Smooth muscle cell (in vitro differentiated cells): ENCODE measurements at regions not wholly inside any gene's neighbourhood (a gene's known extent, or its start where the extent isn't known, plus 50 kb on each side); places are given as distances from the start of the nearest gene placed in this dataset.

Experiments used
- DNase-seq: peaks from one replicate; lab custom pipeline; 2025; ENCODE audit not compliant: unreplicated experiment; lab: John Stamatoyannopoulos, UW
- H2AFZ ChIP-seq: fragments of 200-600 bp; sonication (generic); 2 replicates; pipeline ENCODE4 v1.6.0; 2016; ENCODE audit warnings: antibody characterized with exemption, low read depth, mild to moderate bottlenecking
- H3F3A ChIP-seq: fragments of 200-600 bp; sonication (generic); 2 replicates; pipeline ENCODE4 v1.6.0; 2017; ENCODE audit warnings: antibody characterized with exemption, low read depth
- H3K27ac ChIP-seq: fragments of 200-600 bp; sonication (generic); 2 replicates; pipeline ENCODE4 v1.5.1; 2016; ENCODE audit warnings: low read depth, mild to moderate bottlenecking
- H3K27me3 ChIP-seq: fragments of 200-600 bp; sonication (generic); 2 replicates; pipeline ENCODE4 v1.6.1; 2016; ENCODE audit warnings: low read depth, mild to moderate bottlenecking
- H3K36me3 ChIP-seq: fragments of 200-600 bp; sonication (generic); 2 replicates; pipeline ENCODE4 v1.5.1; 2016; ENCODE audit warnings: low read depth
- H3K4me1 ChIP-seq: fragments of 200-600 bp; sonication (generic); 2 replicates; pipeline ENCODE4 v1.5.1; 2016; ENCODE audit warnings: low read depth
- H3K4me2 ChIP-seq: fragments of 200-600 bp; sonication (generic); 2 replicates; pipeline ENCODE4 v1.6.0; 2016; ENCODE audit warnings: mild to moderate bottlenecking
- H3K4me3 ChIP-seq: fragments of 200-600 bp; sonication (generic); 2 replicates; pipeline ENCODE4 v1.5.1; 2016; ENCODE audit warnings: mild to moderate bottlenecking
- H3K79me2 ChIP-seq: fragments of 200-600 bp; sonication (generic); 2 replicates; pipeline ENCODE4 v1.6.0; 2016; ENCODE audit warnings: low read depth, mild to moderate bottlenecking
- H3K9ac ChIP-seq: fragments of 200-600 bp; sonication (generic); 2 replicates; pipeline ENCODE4 v1.6.0; 2016; ENCODE audit warnings: low read depth
- H3K9me3 ChIP-seq: fragments of 200-600 bp; sonication (generic); replicated peaks from 2 replicates; pipeline ENCODE4 v1.5.1; 2016; ENCODE audit warnings: low read depth
- H4K20me1 ChIP-seq: fragments of 200-600 bp; sonication (generic); 2 replicates; pipeline ENCODE4 v1.6.0; 2016; ENCODE audit warnings: low read depth
- CTCF ChIP-seq: fragments of 200-600 bp; sonication (generic); IDR thresholded peaks from 2 replicates; pipeline ENCODE4 v1.5.1; 2017; ENCODE audit warnings: borderline replicate concordance, mild to moderate bottlenecking, antibody characterized with exemption; ENCODE audit not compliant: insufficient read depth, poor library complexity, severe bottlenecking
- WGBS: methylation state at CpG from one replicate; pipeline ENCODE4 v1.1.7; 2016; ENCODE audit warnings: low lambda C conversion rate; 5-methylcytosine and 5-hydroxymethylcytosine counted together

- H3K27me3 ChIP-seq, result no peaks in the 10 kb centered on the region
- H3K79me2 ChIP-seq, result no peaks in the 10 kb centered on the region
- no peaks in the 10 kb centered on the region for H3K9me3 ChIP-seq
- H3K9ac ChIP-seq, result no peak overlapping the region
- WGBS, result 91% methylated on average over 13 of the region's 13 CpGs
- H3K4me2 ChIP-seq, result no peak overlapping the region
- peaks cover under 1% of the 10 kb centered on the region for H3K4me1 ChIP-seq
- no peak overlapping the region for H2AFZ ChIP-seq
- no peak for TF ChIP-seq CTCF
- H3K36me3 ChIP-seq, result no peaks in the 10 kb centered on the region
- no peak overlapping the region for H3K27ac ChIP-seq
- H3K4me3 ChIP-seq, result no peak overlapping the region
- no peaks in the 10 kb centered on the region for H4K20me1 ChIP-seq
- DNase-seq, result no peak
- no peaks in the 10 kb centered on the region for H3F3A ChIP-seq
Measured at GRCh38 chr11:70573701-70574151, 175.4 kb downstream of the CTTN start.

DNA sequence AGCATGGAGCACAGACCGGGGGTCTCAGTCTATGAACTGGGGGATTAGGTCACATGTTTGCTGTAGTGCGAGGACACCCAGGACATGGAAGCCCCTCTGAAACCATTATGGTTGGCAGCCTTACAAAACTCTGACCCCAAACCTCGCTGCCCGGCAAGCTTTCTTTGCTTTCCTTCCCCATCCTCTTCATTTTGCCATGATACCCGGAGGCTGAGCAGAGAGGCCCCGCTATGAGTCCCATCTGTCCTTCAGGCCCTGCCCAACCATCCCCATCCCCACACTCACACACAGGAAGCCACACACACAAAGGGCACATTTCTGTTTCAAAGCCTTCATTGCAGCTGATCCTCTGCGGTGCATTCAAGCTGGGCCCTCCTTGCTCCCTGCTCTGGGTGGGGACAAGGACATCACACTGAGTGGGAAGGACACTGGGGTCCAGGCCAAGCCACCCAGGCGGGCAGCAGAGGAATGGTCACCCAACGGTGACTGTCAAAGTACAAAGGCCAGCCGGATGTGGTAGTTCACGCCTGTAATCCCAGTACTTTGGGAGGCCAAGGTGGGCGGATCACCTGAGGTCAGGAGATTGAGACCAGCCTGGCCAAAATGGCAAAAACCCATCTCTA is 176.5 kb downstream of the CTTN start:
- WGBS, result 93% methylated on average over 12 of the region's 12 CpGs
- no peak overlapping the region for H3K4me3 ChIP-seq
- no peaks in the 10 kb centered on the region for H3K79me2 ChIP-seq
- H3K9me3 ChIP-seq, result no peaks in the 10 kb centered on the region
- no peaks in the 10 kb centered on the region for H3F3A ChIP-seq
- DNase-seq, result no peak
- H3K27ac ChIP-seq, result no peak overlapping the region
- no peaks in the 10 kb centered on the region for H3K27me3 ChIP-seq
- no peak overlapping the region for H3K9ac ChIP-seq
- H3K4me1 ChIP-seq, result no peaks in the 10 kb centered on the region
- H3K36me3 ChIP-seq, result no peaks in the 10 kb centered on the region
- no peak for TF ChIP-seq CTCF
- H3K4me2 ChIP-seq, result no peak overlapping the region
- no peaks in the 10 kb centered on the region for H4K20me1 ChIP-seq
- H2AFZ ChIP-seq, result no peak overlapping the region

GRCh38 chr11:70575396-70576060 is 177.2 kb downstream of the CTTN start:
- Histone ChIP-seq H2AFZ (no peak overlapping the region), H3K4me3 (no peak overlapping the region), H3K9ac (no peak overlapping the region), H3K79me2 (no peaks in the 10 kb centered on the region), H3K9me3 (no peaks in the 10 kb centered on the region), H3F3A (no peaks in the 10 kb centered on the region), H3K36me3 (no peaks in the 10 kb centered on the region), H4K20me1 (peaks cover 3% of the 10 kb centered on the region), H3K27ac (no peak overlapping the region), H3K27me3 (no peaks in the 10 kb centered on the region), H3K4me1 (no peaks in the 10 kb centered on the region), H3K4me2 (no peak overlapping the region)
- WGBS, result 93% methylated on average over 12 of the region's 12 CpGs
- no peak for TF ChIP-seq CTCF
- DNase-seq, result no peak

GRCh38 chr11:70577258-70577603 is 178.9 kb downstream of the CTTN start:
- WGBS, result 84% methylated on average over 7 of the region's 7 CpGs
- no peaks in the 10 kb centered on the region for H3K79me2 ChIP-seq
- no peak overlapping the region for H3K4me2 ChIP-seq
- no peak overlapping the region for H2AFZ ChIP-seq
- H3K9ac ChIP-seq, result no peak overlapping the region
- no peak for TF ChIP-seq CTCF
- H3K4me3 ChIP-seq, result no peak overlapping the region
- H3K27me3 ChIP-seq, result no peaks in the 10 kb centered on the region
- no peaks in the 10 kb centered on the region for H3K9me3 ChIP-seq
- DNase-seq, result no peak
- H3K4me1 ChIP-seq, result no peaks in the 10 kb centered on the region
- peaks cover 7% of the 10 kb centered on the region for H4K20me1 ChIP-seq
- no peak overlapping the region for H3K27ac ChIP-seq
- no peaks in the 10 kb centered on the region for H3K36me3 ChIP-seq
- no peaks in the 10 kb centered on the region for H3F3A ChIP-seq
